Small intestine (tissue), 7 donors: ENCODE measurements at regions not wholly inside any gene's neighbourhood (a gene's known extent, or its start where the extent isn't known, plus 50 kb on each side); places are given as distances from the start of the nearest gene placed in this dataset.

Source experiments
- DNase-seq, 2 donors: peaks; one replicate each; pipeline versions ENCODE4 v3.0.0 to v3.0.0-alpha.2; 2013
- FAIRE-seq: peaks from 2 replicates; lab custom pipeline; 2012; peaks lifted over from hg19 to GRCh38; lab: Jason Lieb, UNC
- H3K27ac ChIP-seq, 3 donors: one replicate each; pipeline ENCODE4 v1.5.1; 2013; ENCODE audit warnings: low read length in 2 of 3, mild to moderate bottlenecking in 2 of 3, control low read depth in 1 of 3, inconsistent platforms in 1 of 3, low read depth in 1 of 3, moderate library complexity in 1 of 3
- H3K27me3 ChIP-seq, 3 donors: one replicate each; pipeline ENCODE4 v1.6.1; 2013; ENCODE audit warnings: low read length in 3 of 3, inconsistent platforms in 1 of 3; ENCODE audit not compliant: control insufficient read depth in 3 of 3, insufficient read depth in 3 of 3
- H3K36me3 ChIP-seq, 3 donors: one replicate each; pipeline ENCODE4 v1.6.1; 2013; ENCODE audit warnings: low read length in 3 of 3, inconsistent platforms in 1 of 3, low read depth in 1 of 3, mild to moderate bottlenecking in 1 of 3, moderate library complexity in 1 of 3; ENCODE audit not compliant: control insufficient read depth in 3 of 3, insufficient read depth in 2 of 3
- H3K4me1 ChIP-seq, 3 donors: one replicate each; pipeline ENCODE4 v1.6.1; 2013; ENCODE audit warnings: low read length in 2 of 3, inconsistent platforms in 1 of 3, low read depth in 1 of 3, mild to moderate bottlenecking in 1 of 3, moderate library complexity in 1 of 3; ENCODE audit not compliant: control insufficient read depth in 3 of 3, insufficient read depth in 2 of 3
- H3K4me3 ChIP-seq, 3 donors: one replicate each; pipeline ENCODE4 v1.5.1; 2013; ENCODE audit warnings: low read length in 3 of 3, control low read depth in 1 of 3, inconsistent platforms in 1 of 3, low read depth in 1 of 3, mild to moderate bottlenecking in 1 of 3, moderate library complexity in 1 of 3
- H3K9me3 ChIP-seq, 2 donors: one replicate each; pipeline ENCODE4 v1.6.1; 2013; ENCODE audit warnings: low read depth in 1 of 2, low read length in 1 of 2; ENCODE audit not compliant: control insufficient read depth in 2 of 2, insufficient read depth in 1 of 2
- WGBS, 3 donors: extraction: QIAGEN DNeasy Blood & Tissue Kit; methylation state at CpG; one replicate each; pipeline ENCODE4 v1.1.7; 2013; 5-methylcytosine and 5-hydroxymethylcytosine counted together
- donor health status: healthy with polysubstance abuse.
- donor health status: control.
- donor health status: control.
- donor health status: Bipolar disorder and iron deficiency.
- donor health status: healthy.

DNA sequence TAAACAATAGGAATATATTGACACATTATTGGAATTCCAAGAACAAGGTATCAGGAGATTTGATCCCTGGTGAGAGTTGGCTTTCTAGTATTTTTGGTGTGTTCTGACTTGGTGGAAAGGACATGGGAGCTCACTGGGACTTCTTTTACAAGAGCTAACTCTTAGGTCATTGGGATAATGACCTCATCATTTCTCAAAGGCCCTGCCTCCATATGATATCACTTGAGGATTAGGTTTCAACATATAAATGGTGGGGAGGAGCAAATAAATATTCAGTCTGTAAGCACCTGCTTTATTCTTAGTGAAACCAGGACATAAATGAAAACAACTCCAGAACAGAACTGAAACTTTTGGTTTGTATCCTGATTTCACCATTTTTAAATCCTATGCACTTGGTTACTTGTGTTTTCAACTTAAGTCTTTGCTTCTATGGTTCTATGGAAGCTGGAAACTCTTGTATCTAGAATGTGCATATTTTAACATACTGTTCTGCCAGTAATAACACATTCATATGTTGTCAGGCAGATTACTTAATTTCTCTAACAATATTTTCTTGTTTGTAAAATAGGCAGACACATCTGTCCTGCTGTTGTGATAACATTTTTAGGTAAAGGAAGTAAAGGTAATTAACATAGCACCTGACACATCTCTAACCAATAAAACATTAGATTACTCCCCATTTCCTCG, 1527.7 kb upstream of the CDH8 start:
- Histone ChIP-seq H3K27ac (no peak overlapping the region), H3K9me3 (no peaks in the 10 kb centered on the region), H3K27me3 (no peaks in the 10 kb centered on the region), H3K4me1 (no peaks in the 10 kb centered on the region), H3K36me3 (no peaks in the 10 kb centered on the region), H3K4me3 (no peak overlapping the region)
- FAIRE-seq = no peak
- DNase-seq = no peak
- WGBS, 3 donors = 44 to 62% (median 50%) methylated on average over 1 of the region's 1 CpG

DNA sequence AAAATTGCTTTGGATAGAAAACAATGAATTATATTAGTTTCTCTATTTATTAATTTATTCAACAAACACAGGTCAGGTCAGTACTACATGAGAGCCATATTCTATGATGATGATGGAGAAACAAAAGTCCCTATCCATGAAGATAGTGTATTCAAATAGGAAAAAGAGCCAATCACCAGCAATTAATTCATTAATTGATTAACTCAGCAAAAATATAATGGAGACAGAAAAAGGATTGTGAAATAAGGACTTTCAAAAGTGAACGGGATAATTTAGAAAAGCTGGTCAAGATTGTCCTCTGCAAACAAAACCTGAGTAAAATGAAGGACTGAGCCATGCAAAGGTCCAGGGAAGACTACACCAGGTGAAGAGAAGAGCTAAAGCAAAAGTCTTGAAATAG, 1517.7 kb upstream of the CDH8 start:
- Histone ChIP-seq H3K4me3 (no peak overlapping the region), H3K4me1 (no peaks in the 10 kb centered on the region), H3K9me3 (no peaks in the 10 kb centered on the region), H3K36me3 (no peaks in the 10 kb centered on the region), H3K27ac (no peak overlapping the region), H3K27me3 (no peaks in the 10 kb centered on the region)
- no peak for DNase-seq
- FAIRE-seq = no peak
- 81 to 95% (median 85%) methylated on average over 1 of the region's 1 CpG for WGBS, 3 donors

- FAIRE-seq = no peak
- H3K9me3 ChIP-seq = no peaks in the 10 kb centered on the region
- 60 to 75% (median 71%) methylated on average over 2 of the region's 2 CpGs for WGBS, 3 donors
Observed at GRCh38 chr16:63539276-63539675, 1503.0 kb upstream of the CDH8 start.

DNA sequence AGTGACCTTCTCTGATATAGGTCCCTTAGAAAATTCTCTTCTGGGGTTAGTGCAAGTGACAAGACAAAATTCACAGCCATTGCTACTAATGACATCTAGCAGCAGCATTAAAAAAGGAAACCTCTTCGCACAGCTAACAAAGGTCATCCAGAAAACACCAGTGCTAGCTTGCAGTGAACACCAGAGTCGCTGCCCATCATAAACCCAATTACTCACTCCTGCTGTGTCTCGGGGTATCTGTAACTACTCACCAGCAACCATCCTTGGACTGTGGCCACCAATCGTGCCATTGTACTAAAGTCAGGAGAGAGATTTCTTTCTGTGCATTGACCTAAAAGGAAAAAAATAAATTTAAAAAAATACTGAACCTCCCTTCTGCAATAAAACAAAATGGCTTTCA, 1494.7 kb upstream of the CDH8 start:
- Histone ChIP-seq H3K9me3 (no peaks in the 10 kb centered on the region), H3K27ac (no peak overlapping the region), H3K4me3 (no peak overlapping the region), H3K36me3 (no peaks in the 10 kb centered on the region), H3K27me3 (no peaks in the 10 kb centered on the region), H3K4me1 (no peaks in the 10 kb centered on the region)
- WGBS, 3 donors = 59 to 64% (median 61%) methylated on average over 4 of the region's 4 CpGs
- no peak for FAIRE-seq
- no peak for DNase-seq

More at GRCh38 chr16:63539276-63539675, 1503.0 kb upstream of the CDH8 start:
- no peaks in the 10 kb centered on the region for H3K4me1 ChIP-seq
- no peak overlapping the region for H3K4me3 ChIP-seq
- DNase-seq = no peak
- no peaks in the 10 kb centered on the region for H3K27me3 ChIP-seq
- H3K36me3 ChIP-seq = no peaks in the 10 kb centered on the region
- H3K27ac ChIP-seq = no peak overlapping the region

GRCh38 chr16:63530208-63530607, 1494.0 kb upstream of the CDH8 start:
- no peak for FAIRE-seq
- 54 to 70% (median 62%) methylated on average over 2 of the region's 2 CpGs for WGBS, 3 donors

GRCh38 chr16:63527404-63527803, 1491.2 kb upstream of the CDH8 start:
- Histone ChIP-seq H3K4me1 (no peaks in the 10 kb centered on the region), H3K9me3 (peaks cover 0 to 4% of the 10 kb centered on the region in 2 donors), H3K27me3 (no peaks in the 10 kb centered on the region), H3K27ac (no peak overlapping the region), H3K36me3 (no peaks in the 10 kb centered on the region), H3K4me3 (no peak overlapping the region)
- 82 to 87% (median 82%) methylated on average over 3 of the region's 3 CpGs for WGBS, 3 donors
- no peak for DNase-seq
- no peak for FAIRE-seq

More at GRCh38 chr16:63530208-63530607, 1494.0 kb upstream of the CDH8 start:
- Histone ChIP-seq H3K27ac (no peak overlapping the region), H3K4me1 (no peaks in the 10 kb centered on the region), H3K27me3 (no peaks in the 10 kb centered on the region), H3K9me3 (no peaks in the 10 kb centered on the region), H3K36me3 (no peaks in the 10 kb centered on the region), H3K4me3 (no peak overlapping the region)
- DNase-seq = no peak

GRCh38 chr16:63516394-63516793, 1480.2 kb upstream of the CDH8 start:
- WGBS, 3 donors = 60 to 83% (median 83%) methylated on average over 4 of the region's 4 CpGs
- FAIRE-seq = no peak
- H3K27me3 ChIP-seq = no peaks in the 10 kb centered on the region

GRCh38 chr16:63512910-63513309, 1476.7 kb upstream of the CDH8 start:
- no peak overlapping the region for H3K27ac ChIP-seq
- no peaks in the 10 kb centered on the region for H3K36me3 ChIP-seq
- H3K4me1 ChIP-seq = no peaks in the 10 kb centered on the region
- WGBS, 3 donors = 33 to 56% (median 52%) methylated on average over 1 of the region's 1 CpG
- FAIRE-seq (no peak), DNase-seq (no peak)
- H3K4me3 ChIP-seq = no peak overlapping the region
- no peaks in the 10 kb centered on the region for H3K27me3 ChIP-seq
- no peaks in the 10 kb centered on the region for H3K9me3 ChIP-seq

More at GRCh38 chr16:63516394-63516793, 1480.2 kb upstream of the CDH8 start:
- H3K4me3 ChIP-seq = no peak overlapping the region
- no peaks in the 10 kb centered on the region for H3K4me1 ChIP-seq
- no peaks in the 10 kb centered on the region for H3K36me3 ChIP-seq
- no peaks in the 10 kb centered on the region for H3K9me3 ChIP-seq
- no peak for DNase-seq
- H3K27ac ChIP-seq = no peak overlapping the region

- Histone ChIP-seq H3K4me1 (no peaks in the 10 kb centered on the region), H3K27ac (no peak overlapping the region), H3K36me3 (no peaks in the 10 kb centered on the region), H3K9me3 (no peaks in the 10 kb centered on the region), H3K27me3 (no peaks in the 10 kb centered on the region), H3K4me3 (no peak overlapping the region)
- no peak for DNase-seq
- 75 to 88% (median 84%) methylated on average over 2 of the region's 2 CpGs for WGBS, 3 donors
- FAIRE-seq = peak; percentile 26
Observed at GRCh38 chr16:63497408-63497807, 1461.2 kb upstream of the CDH8 start.
